Sigmoid colon (tissue), 6 donors: ENCODE measurements at regions not wholly inside any gene's neighbourhood (a gene's known extent, or its start where the extent isn't known, plus 50 kb on each side); places are given as distances from the start of the nearest gene placed in this dataset.

Experiments
- DNase-seq: peaks from one replicate; pipeline ENCODE4 v3.0.0-alpha.2; 2019
- H3K27ac ChIP-seq, 4 donors: fragments of 200-600 bp; sonication (generic); one replicate each; pipeline ENCODE4 v1.5.1; 2016 to 2019; ENCODE audit warnings: mild to moderate bottlenecking in 1 of 4
- H3K27me3 ChIP-seq, 3 donors: fragments of 200-600 bp; sonication (generic); one replicate each; pipeline ENCODE4 v1.5.1; 2019; ENCODE audit warnings: mild to moderate bottlenecking in 1 of 3
- H3K36me3 ChIP-seq, 4 donors: fragments of 200-600 bp; sonication (generic); one replicate each; pipeline ENCODE4 v1.5.1; 2016 to 2019
- H3K4me1 ChIP-seq, 4 donors: fragments of 200-600 bp; sonication (generic); one replicate each; pipeline ENCODE4 v1.5.1; 2017 to 2019
- H3K4me3 ChIP-seq, 4 donors: fragments of 200-600 bp; sonication (generic); one replicate each; pipeline ENCODE4 v1.5.1; 2017 to 2019; ENCODE audit warnings: mild to moderate bottlenecking in 2 of 4, moderate library complexity in 1 of 4
- H3K9me3 ChIP-seq, 4 donors: fragments of 200-600 bp in 3 of 4; sonication (generic) in 3 of 4; one replicate each; pipeline versions ENCODE4 v1.5.1 to v1.6.1; 2013 to 2019
- EP300 ChIP-seq, 4 donors: sonication (generic); formaldehyde crosslinking; IDR thresholded peaks; one replicate each; pipeline ENCODE4 v1.6.1; 2017; ENCODE audit warnings: antibody characterized with exemption in 4 of 4
- POLR2A ChIP-seq, 2 donors: fragments of 450-650 bp; IDR thresholded peaks; one replicate each; pipeline ENCODE4 v1.6.1; 2016; ENCODE audit warnings: antibody characterized with exemption in 2 of 2, mild to moderate bottlenecking in 2 of 2, moderate library complexity in 2 of 2
- POLR2AphosphoS5 ChIP-seq, 4 donors: sonication (generic); formaldehyde crosslinking; IDR thresholded peaks; one replicate each; pipeline ENCODE4 v1.6.1; 2017; ENCODE audit warnings: antibody characterized with exemption in 4 of 4
- WGBS, 2 donors: extraction: QIAGEN DNeasy Blood & Tissue Kit; methylation state at CpG; one replicate each; pipeline ENCODE4 v1.1.7; 2013; 5-methylcytosine and 5-hydroxymethylcytosine counted together
- intact Hi-C: fragments of 100-400 bp; cut with DNase I; formaldehyde crosslinking; loops from one replicate; pipeline ENCODE4 v1.15.1; 2023
- TF ChIP-seq, protein P1 (sequence below), 4 experiments: fragments of 450-650 bp in 3 of 4; fragments of 200-600 bp in 1 of 4; IDR thresholded peaks; one replicate each; pipeline ENCODE4 v1.5.1; 2016 to 2019; ENCODE audit warnings: antibody characterized with exemption in 4 of 4, mild to moderate bottlenecking in 3 of 4, moderate library complexity in 2 of 4
- donor health status: healthy with polysubstance abuse.
- donor health status: healthy.

DNA sequence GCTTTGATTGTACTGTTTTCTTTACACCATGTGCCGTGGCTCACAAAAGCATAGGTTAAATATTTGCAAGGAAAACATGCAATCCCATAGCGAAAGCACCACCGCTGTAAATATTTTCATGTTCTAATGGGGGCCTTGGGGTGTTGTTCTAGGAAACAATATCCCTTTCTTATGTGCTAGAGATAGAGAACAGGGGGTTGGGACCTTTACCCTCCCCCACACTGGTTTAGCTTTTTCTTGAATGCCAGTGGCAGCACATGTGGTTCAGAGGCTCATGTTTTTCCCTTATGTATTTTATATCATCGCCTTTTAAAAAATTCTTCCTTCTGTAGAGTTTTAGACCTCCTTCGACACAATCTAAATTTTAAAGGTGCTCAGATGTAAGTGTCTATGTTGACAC is 422.6 kb upstream of the TENM3 start:
- intact Hi-C loops, result no loop called here
- no peaks in the 10 kb centered on the region for H3K36me3 ChIP-seq
- TF ChIP-seq EP300 (IDR thresholded peaks at IDR 0.05) (no peak), POLR2AphosphoS5 (IDR thresholded peaks at IDR 0.05) (no peak), POLR2A (IDR thresholded peaks at IDR 0.05) (no peak)
- TF ChIP-seq, protein P1, sequence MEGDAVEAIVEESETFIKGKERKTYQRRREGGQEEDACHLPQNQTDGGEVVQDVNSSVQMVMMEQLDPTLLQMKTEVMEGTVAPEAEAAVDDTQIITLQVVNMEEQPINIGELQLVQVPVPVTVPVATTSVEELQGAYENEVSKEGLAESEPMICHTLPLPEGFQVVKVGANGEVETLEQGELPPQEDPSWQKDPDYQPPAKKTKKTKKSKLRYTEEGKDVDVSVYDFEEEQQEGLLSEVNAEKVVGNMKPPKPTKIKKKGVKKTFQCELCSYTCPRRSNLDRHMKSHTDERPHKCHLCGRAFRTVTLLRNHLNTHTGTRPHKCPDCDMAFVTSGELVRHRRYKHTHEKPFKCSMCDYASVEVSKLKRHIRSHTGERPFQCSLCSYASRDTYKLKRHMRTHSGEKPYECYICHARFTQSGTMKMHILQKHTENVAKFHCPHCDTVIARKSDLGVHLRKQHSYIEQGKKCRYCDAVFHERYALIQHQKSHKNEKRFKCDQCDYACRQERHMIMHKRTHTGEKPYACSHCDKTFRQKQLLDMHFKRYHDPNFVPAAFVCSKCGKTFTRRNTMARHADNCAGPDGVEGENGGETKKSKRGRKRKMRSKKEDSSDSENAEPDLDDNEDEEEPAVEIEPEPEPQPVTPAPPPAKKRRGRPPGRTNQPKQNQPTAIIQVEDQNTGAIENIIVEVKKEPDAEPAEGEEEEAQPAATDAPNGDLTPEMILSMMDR (IDR thresholded peaks at IDR 0.05), result no peak
- WGBS, 2 donors, result 47 to 73% methylated on average over 5 of the region's 5 CpGs
- no peaks in the 10 kb centered on the region for H3K4me1 ChIP-seq
- H3K27me3 ChIP-seq, result no peaks in the 10 kb centered on the region
- H3K9me3 ChIP-seq, result no peaks in the 10 kb centered on the region
- DNase-seq, result no peak
- H3K27ac ChIP-seq, result no peak overlapping the region
- no peak overlapping the region for H3K4me3 ChIP-seq

DNA sequence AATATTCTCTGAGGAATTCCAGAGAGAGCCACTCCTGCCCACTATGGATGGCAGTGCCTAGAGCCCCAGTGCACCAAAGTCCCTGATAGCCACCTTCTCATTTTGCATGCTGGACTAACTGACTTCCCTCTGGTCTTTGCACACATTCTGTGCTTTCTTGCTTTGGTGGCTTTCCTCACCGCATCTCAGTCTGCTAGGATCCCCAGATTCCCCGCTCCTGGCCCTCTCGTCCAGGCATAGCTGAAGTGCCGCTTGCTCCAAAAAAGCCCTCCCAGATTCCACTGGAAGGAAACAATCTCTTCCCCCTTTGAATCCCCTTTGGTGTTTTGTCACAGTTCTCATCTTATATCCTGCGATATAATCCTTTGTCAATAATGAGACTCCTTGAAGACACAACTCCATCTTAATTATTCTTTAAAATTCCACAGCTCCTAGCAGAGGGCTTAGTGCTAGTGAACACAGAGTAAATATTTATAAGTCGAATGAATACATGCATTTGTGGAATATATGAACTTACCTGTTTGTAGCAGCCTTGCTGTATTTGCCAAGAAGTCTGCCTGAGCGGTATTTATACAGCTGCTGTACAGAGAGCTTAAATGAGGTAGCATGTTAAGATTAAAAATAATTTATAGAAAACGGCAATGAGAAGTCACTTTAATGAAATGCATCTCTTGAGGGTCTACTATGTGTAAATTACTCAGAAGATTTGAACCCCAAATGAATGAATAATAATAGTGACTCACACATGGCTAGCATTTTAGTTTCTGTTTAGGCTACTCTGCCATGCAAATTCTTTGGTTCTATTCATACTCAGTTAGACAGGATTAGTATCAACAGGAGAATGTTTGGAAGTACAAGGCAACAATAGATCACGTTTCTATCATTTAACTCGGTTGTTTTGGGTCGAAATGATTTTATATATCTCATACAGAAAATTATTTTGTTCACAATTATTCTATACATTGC is 421.9 kb upstream of the TENM3 start:
- Histone ChIP-seq H3K27me3 (no peaks in the 10 kb centered on the region), H3K27ac (no peak overlapping the region), H3K36me3 (no peaks in the 10 kb centered on the region), H3K9me3 (no peaks in the 10 kb centered on the region), H3K4me1 (no peaks in the 10 kb centered on the region), H3K4me3 (no peak overlapping the region)
- no peak for DNase-seq
- WGBS, 2 donors, result 58 to 66% methylated on average over 11 of the region's 11 CpGs
- intact Hi-C loops, result no loop called here
- TF ChIP-seq EP300 (IDR thresholded peaks at IDR 0.05) (no peak), POLR2AphosphoS5 (IDR thresholded peaks at IDR 0.05) (no peak), POLR2A (IDR thresholded peaks at IDR 0.05) (no peak)
- TF ChIP-seq, protein P1 (IDR thresholded peaks at IDR 0.05), result no peak

DNA sequence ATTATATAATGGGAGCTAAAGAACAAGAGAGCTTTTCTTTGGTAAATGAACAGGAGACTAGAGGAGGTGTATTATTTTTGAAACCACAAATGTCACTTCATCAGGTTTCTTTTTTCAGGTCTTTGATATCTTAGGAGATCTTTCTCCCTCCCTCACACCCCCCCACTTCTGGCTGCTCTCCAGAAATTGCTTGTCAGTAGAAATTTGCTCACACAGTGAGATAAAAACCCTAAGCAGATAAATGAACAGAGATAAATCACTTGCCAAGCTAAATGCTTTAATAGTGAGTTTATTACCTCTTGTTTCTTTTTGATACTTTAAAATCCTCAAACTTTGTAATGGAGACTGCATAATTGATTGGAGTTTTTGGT is 421.2 kb upstream of the TENM3 start:
- TF ChIP-seq, protein P1 (IDR thresholded peaks at IDR 0.05), result no peak
- no peak for TF ChIP-seq POLR2AphosphoS5 (IDR thresholded peaks at IDR 0.05)
- H3K27ac ChIP-seq, result no peak overlapping the region

DNA sequence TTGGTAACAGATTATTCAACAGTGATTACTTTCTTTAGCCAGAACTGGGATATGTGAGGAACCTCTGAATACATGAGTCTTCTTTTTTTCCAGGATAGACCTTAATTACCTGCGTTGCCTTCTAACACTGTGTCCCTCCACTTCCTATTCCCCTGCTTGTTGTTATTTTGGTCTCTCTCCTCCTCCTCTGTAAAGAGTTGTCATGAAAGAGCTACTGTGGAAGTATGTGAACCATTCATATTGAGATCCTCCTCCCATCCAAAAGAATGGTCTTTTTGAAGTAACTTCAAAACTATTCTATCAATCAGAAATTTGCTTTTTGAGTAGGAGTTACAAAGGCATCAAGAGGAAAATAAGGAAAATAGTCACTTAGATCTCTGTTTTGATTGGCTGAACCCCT is 420.0 kb upstream of the TENM3 start:
- WGBS, 2 donors, result 51 to 54% methylated on average over 1 of the region's 1 CpG
- H3K9me3 ChIP-seq, result no peaks in the 10 kb centered on the region
- H3K36me3 ChIP-seq, result no peaks in the 10 kb centered on the region
- H3K27ac ChIP-seq, result no peak overlapping the region
- intact Hi-C loops, result no loop called here
- H3K4me3 ChIP-seq, result no peak overlapping the region
- no peak for DNase-seq
- H3K4me1 ChIP-seq, result no peaks in the 10 kb centered on the region
- H3K27me3 ChIP-seq, result no peaks in the 10 kb centered on the region
- TF ChIP-seq POLR2AphosphoS5 (IDR thresholded peaks at IDR 0.05) (no peak), POLR2A (IDR thresholded peaks at IDR 0.05) (no peak)

More for the DNA sequence above, 421.2 kb upstream of the TENM3 start:
- Histone ChIP-seq H3K4me1 (no peaks in the 10 kb centered on the region), H3K9me3 (no peaks in the 10 kb centered on the region), H3K4me3 (no peak overlapping the region), H3K36me3 (no peaks in the 10 kb centered on the region), H3K27me3 (no peaks in the 10 kb centered on the region)
- intact Hi-C loops, result no loop called here
- no peak for DNase-seq

DNA sequence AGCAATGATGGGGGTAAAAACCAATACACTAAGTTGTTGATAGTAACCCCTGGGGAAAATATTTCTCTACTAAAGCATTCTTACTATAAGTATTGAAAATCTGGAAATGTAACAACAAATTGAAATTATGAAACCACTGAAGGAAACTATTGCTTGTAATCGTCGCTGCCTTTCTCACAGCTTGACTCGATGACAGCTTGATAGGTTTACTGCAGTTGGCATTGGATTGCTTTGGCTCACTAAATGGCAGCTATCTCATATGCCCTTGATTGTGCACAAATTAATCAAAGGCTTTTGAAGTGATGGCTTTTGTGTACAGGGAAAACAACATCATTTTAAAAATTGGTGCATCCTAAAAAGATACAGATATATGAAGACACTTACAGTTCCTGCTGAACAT is 419.6 kb upstream of the TENM3 start:
- TF ChIP-seq POLR2AphosphoS5 (IDR thresholded peaks at IDR 0.05) (no peak), EP300 (IDR thresholded peaks at IDR 0.05) (no peak), POLR2A (IDR thresholded peaks at IDR 0.05) (no peak)
- TF ChIP-seq, protein P1 (IDR thresholded peaks at IDR 0.05), result no peak
- no peaks in the 10 kb centered on the region for H3K4me1 ChIP-seq
- no peaks in the 10 kb centered on the region for H3K36me3 ChIP-seq
- no peak overlapping the region for H3K4me3 ChIP-seq
- no peaks in the 10 kb centered on the region for H3K9me3 ChIP-seq
- no peak overlapping the region for H3K27ac ChIP-seq
- H3K27me3 ChIP-seq, result no peaks in the 10 kb centered on the region
- WGBS, 2 donors, result 89% methylated on average over 3 of the region's 3 CpGs
- no peak for DNase-seq
- intact Hi-C loops, result no loop called here
